T-helper 17 cell (primary cell): ENCODE measurements at regions not wholly inside any gene's neighbourhood (a gene's known extent, or its start where the extent isn't known, plus 50 kb on each side); places are given as distances from the start of the nearest gene placed in this dataset.

Experiments
- ATAC-seq: fragments of 150-1000 bp; cut with Tn5 transposase; 2 replicates; pipeline ENCODE4 v1.10.0; 2021; ENCODE audit warnings: mild to moderate bottlenecking, moderate library complexity
- DNase-seq, 3 donors: peaks; one replicate each; pipeline versions ENCODE4 v3.0.0 to v3.0.0-alpha.2; 2020 to 2021
- H3K9me3 ChIP-seq: one replicate; pipeline ENCODE4 v1.7.0; 2013; ENCODE audit warnings: low read length, mild to moderate bottlenecking; ENCODE audit not compliant: control insufficient read depth, poor library complexity, severe bottlenecking
- H3K27ac Mint-ChIP-seq: one replicate; pipeline ENCODE4 v1.8.0; 2022; ENCODE audit warnings: mild to moderate bottlenecking, moderate library complexity, mixed read lengths
- H3K27me3 Mint-ChIP-seq: one replicate; pipeline ENCODE4 v1.8.0; 2022; ENCODE audit warnings: mixed read lengths
- H3K36me3 Mint-ChIP-seq: one replicate; pipeline ENCODE4 v1.8.0; 2022; ENCODE audit warnings: low read depth, mixed read lengths
- H3K4me1 Mint-ChIP-seq: one replicate; pipeline ENCODE4 v1.8.0; 2022; ENCODE audit warnings: mild to moderate bottlenecking, mixed read lengths
- H3K4me3 Mint-ChIP-seq: one replicate; pipeline ENCODE4 v1.8.0; 2022; ENCODE audit warnings: mild to moderate bottlenecking, moderate library complexity, mixed read lengths

DNA sequence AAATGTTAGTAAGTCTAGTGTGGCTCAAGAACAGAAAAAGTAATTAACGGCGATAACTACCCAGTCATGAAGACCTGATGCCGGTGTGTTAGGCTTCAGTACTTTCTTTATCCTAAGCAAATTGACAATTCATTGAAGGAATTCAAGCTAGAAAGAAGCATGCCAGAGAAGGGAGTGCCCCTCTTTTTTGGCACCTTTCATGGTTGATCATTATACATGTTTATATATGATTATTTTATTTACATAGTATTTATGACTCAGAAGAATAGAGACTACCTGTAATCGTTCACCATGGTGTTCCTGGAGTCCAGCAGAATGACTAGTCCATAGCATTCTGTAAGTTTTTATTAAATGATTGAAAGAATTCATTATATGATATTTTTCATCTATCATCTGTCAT lies 548.3 kb upstream of the SLIT2 start:
- no peaks in the 10 kb centered on the region for H3K4me1 Mint-ChIP-seq
- DNase-seq = no peak
- no peaks in the 10 kb centered on the region for H3K36me3 Mint-ChIP-seq
- H3K27ac Mint-ChIP-seq = no peak overlapping the region
- H3K27me3 Mint-ChIP-seq = no peaks in the 10 kb centered on the region
- no peak overlapping the region for H3K4me3 Mint-ChIP-seq
- no peak for ATAC-seq
- peaks cover 2% of the 10 kb centered on the region for H3K9me3 ChIP-seq

DNA sequence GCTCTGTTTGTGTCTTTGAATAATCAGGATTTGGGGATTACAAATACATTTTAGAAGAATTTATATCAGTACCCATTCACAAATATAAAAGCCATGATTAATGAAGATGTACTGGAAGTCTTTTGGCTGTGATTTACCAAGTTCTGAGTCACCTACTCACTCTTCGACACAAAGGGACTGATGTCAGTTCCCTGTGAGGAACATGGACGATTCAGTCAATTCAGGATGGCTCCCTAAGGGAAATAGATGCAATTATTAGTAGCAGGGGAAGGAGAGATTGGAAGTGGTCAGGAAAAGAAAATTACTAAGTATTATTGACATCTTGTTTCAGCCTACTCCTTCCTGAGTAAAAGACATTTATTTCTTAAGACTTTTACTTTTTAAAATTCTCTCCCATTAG lies 550.7 kb upstream of the SLIT2 start:
- H3K9me3 ChIP-seq = peaks cover under 1% of the 10 kb centered on the region
- no peak overlapping the region for H3K4me3 Mint-ChIP-seq
- H3K27ac Mint-ChIP-seq = no peak overlapping the region
- no peaks in the 10 kb centered on the region for H3K27me3 Mint-ChIP-seq
- no peaks in the 10 kb centered on the region for H3K4me1 Mint-ChIP-seq
- ATAC-seq = no peak
- DNase-seq = no peak
- H3K36me3 Mint-ChIP-seq = no peaks in the 10 kb centered on the region

DNA sequence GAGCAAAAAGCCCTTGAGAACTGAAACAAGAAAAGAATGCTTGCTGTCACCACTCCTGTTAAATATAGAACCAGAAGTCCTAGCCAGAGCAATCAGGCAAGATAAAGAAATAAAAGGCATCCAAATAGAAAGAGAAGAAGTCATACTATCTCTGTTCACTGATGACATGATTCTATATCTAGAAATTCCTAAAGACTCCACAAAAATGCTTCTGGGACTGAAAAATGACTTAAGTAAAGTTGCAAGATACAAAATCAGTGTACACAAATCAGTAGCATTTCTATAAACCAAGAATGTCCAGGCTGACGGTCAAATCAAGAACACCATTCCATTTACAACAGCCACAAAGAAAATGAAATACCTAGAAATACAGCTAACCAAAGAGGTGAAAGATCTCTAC lies 552.7 kb upstream of the SLIT2 start:
- H3K27ac Mint-ChIP-seq = no peak overlapping the region
- ATAC-seq (no peak), DNase-seq (no peak)
- no peaks in the 10 kb centered on the region for H3K9me3 ChIP-seq
- H3K4me1 Mint-ChIP-seq = no peaks in the 10 kb centered on the region
- H3K27me3 Mint-ChIP-seq = no peaks in the 10 kb centered on the region
- H3K36me3 Mint-ChIP-seq = no peaks in the 10 kb centered on the region
- no peak overlapping the region for H3K4me3 Mint-ChIP-seq

DNA sequence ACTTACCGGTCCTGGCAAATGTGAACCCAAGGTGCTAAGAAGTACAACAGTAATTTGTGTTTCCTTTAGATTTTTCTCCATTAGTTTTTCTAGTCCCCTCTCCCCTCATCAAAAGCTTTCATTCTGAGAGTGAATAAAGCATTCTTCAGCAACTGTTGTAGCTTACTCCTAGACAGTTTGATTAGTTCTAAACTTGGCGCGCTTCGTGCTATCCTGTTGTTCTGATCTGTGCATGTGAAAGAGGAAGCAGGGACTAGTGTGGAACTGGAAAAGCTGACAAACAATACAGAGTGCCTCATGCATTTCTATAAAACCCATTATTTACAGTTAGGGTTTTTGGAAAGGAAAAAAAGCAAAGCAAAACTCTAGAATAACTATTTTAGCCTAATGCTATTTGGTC lies 556.9 kb upstream of the SLIT2 start:
- Mint-ChIP-seq H3K4me3 (no peak overlapping the region), H3K27ac (no peak overlapping the region), H3K27me3 (no peaks in the 10 kb centered on the region), H3K4me1 (no peaks in the 10 kb centered on the region), H3K36me3 (no peaks in the 10 kb centered on the region)
- no peak for DNase-seq
- H3K9me3 ChIP-seq = no peaks in the 10 kb centered on the region
- no peak for ATAC-seq

DNA sequence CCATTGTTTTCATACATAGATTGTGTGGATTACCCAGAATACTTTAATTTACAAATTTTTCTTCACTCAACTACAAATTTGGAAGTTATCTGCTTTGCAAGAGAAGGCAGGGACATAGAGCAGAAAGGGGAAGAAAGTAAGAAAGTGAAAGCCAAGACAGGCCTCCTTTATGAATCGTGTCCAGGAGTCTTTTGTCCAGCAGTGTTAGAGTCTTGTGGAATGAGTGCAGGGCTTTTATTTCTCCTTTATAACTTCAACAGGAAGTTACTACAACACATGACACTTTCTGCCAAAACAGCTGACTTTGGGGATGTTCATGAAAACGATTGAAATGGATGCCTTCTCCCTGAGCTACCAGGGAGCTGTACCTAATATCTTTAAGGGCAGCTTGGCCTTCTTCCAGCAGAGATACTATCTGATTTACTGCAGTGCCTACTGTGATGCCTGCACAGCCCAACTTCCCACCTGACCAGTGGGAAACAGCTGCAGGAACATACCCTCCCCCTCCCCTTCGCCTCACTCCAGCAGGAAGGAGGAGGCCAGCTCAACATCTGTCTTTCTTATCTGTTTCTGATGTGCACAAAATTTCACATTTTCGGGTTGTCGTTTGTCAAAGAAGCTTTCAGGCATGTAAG lies 557.7 kb upstream of the SLIT2 start:
- H3K4me1 Mint-ChIP-seq = no peaks in the 10 kb centered on the region
- ATAC-seq (no peak), DNase-seq (no peak)
- H3K27ac Mint-ChIP-seq = no peak overlapping the region
- no peak overlapping the region for H3K4me3 Mint-ChIP-seq
- no peaks in the 10 kb centered on the region for H3K36me3 Mint-ChIP-seq
- no peaks in the 10 kb centered on the region for H3K27me3 Mint-ChIP-seq
- no peaks in the 10 kb centered on the region for H3K9me3 ChIP-seq

DNA sequence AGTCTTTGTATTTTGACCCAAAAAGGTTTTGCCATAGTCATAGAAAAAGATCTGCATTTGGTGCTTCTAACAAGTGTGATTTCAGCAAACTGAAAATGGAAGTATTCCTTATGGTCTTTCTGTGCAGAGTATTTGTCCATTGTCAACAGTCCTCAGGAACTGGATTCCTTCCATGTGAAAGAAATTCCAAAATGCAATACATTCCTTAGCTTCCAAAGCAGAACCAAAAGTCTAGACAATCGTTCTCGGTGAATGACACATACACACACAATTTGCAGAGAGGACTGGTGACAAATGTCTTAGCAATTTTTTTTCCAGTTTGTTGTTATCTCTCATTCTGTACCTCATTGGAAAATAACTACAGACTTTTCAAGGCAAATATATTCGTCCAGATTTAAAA lies 562.2 kb upstream of the SLIT2 start:
- H3K27me3 Mint-ChIP-seq = no peaks in the 10 kb centered on the region
- DNase-seq (no peak), ATAC-seq (no peak)
- H3K9me3 ChIP-seq = no peaks in the 10 kb centered on the region
- no peak overlapping the region for H3K4me3 Mint-ChIP-seq
- H3K36me3 Mint-ChIP-seq = no peaks in the 10 kb centered on the region
- no peaks in the 10 kb centered on the region for H3K4me1 Mint-ChIP-seq
- H3K27ac Mint-ChIP-seq = no peak overlapping the region

DNA sequence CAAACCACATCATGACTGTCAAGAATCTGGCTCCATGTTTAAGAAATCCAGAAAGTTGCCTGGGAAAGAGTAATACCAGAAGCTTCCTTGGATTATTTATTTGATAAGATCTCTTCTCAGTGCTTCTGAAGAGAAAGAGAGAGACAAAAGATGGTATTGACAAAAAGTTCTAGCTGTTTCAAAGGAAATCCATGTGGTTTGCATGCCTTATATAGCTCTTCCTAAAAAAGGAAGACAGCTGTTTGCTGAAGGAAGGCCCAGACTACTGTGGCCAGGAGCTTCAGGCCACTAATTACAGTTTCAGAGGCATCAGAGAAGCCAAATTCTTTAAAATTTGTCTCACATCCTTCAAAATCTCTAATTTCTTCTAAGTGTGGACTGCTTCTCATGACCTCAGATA lies 565.2 kb upstream of the SLIT2 start:
- no peaks in the 10 kb centered on the region for H3K4me1 Mint-ChIP-seq
- no peak overlapping the region for H3K4me3 Mint-ChIP-seq
- no peak overlapping the region for H3K27ac Mint-ChIP-seq
- DNase-seq = no peak
- no peaks in the 10 kb centered on the region for H3K27me3 Mint-ChIP-seq
- H3K36me3 Mint-ChIP-seq = no peaks in the 10 kb centered on the region
- ATAC-seq = no peak
- H3K9me3 ChIP-seq = no peaks in the 10 kb centered on the region

DNA sequence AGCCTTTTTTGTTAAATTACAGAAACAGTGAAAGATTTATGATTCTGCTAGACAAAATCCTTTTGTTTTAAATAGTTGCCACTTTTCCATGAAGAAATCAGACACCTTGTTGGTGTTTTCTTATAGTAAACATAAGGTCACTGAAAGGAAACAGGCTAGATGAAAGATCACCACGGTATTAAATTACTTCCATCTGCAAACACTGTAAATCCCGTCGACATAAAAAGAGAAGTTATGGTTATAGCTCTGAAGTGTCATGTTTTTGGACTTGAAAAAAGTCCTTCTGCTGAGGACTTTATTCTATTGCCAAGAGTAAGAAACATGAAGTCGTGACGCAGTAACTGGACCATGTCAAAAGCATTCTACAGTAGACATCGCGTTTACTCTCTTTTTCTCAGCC lies 567.6 kb upstream of the SLIT2 start:
- Mint-ChIP-seq H3K36me3 (no peaks in the 10 kb centered on the region), H3K27me3 (no peaks in the 10 kb centered on the region), H3K4me1 (no peaks in the 10 kb centered on the region), H3K4me3 (no peak overlapping the region), H3K27ac (no peak overlapping the region)
- no peaks in the 10 kb centered on the region for H3K9me3 ChIP-seq
- no peak for DNase-seq
- no peak for ATAC-seq

DNA sequence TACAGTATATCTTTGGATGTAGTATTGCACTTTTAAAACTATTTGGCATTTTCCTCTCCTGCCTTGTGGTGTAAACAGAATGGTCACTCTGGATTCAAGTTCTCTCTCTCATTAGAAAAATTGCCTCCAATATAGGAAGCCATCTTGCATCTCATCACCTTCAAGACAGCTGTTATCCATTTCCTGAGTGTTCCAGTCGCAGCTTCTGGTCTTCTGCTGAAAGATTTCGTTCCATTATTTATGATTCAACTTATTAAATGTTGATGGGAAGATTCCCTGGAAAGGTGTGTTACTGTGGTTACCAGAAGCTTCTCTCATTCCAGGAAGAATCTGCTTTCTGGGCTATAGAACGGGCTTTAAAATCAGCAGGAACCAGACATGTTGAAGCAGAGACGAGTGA lies 568.3 kb upstream of the SLIT2 start:
- H3K4me1 Mint-ChIP-seq = no peaks in the 10 kb centered on the region
- no peaks in the 10 kb centered on the region for H3K9me3 ChIP-seq
- no peak overlapping the region for H3K27ac Mint-ChIP-seq
- no peak overlapping the region for H3K4me3 Mint-ChIP-seq
- DNase-seq = no peak
- H3K27me3 Mint-ChIP-seq = no peaks in the 10 kb centered on the region
- no peaks in the 10 kb centered on the region for H3K36me3 Mint-ChIP-seq
- ATAC-seq = no peak

DNA sequence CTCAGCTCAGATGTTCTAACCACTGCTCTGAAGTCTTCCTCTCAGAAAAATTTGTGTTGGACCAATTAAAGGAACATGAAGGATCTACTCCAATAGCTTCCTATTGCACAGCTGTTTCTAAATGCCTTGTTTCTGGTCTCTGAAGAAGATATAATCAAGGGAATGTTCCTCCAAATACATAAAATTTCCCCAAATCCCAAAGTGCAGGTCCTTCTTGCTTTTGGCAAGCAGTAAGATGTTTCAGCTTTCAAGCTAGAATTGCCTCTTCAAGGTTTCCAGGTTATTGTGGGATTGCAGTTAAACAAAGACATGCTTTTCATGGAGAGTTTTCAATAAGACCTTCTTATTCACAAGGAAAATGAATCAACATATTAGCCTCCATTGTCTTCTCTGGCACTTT lies 574.5 kb upstream of the SLIT2 start:
- H3K27me3 Mint-ChIP-seq = no peaks in the 10 kb centered on the region
- no peaks in the 10 kb centered on the region for H3K9me3 ChIP-seq
- ATAC-seq = no peak
- H3K4me1 Mint-ChIP-seq = no peaks in the 10 kb centered on the region
- DNase-seq = no peak
- no peak overlapping the region for H3K4me3 Mint-ChIP-seq
- H3K36me3 Mint-ChIP-seq = no peaks in the 10 kb centered on the region
- H3K27ac Mint-ChIP-seq = no peak overlapping the region

DNA sequence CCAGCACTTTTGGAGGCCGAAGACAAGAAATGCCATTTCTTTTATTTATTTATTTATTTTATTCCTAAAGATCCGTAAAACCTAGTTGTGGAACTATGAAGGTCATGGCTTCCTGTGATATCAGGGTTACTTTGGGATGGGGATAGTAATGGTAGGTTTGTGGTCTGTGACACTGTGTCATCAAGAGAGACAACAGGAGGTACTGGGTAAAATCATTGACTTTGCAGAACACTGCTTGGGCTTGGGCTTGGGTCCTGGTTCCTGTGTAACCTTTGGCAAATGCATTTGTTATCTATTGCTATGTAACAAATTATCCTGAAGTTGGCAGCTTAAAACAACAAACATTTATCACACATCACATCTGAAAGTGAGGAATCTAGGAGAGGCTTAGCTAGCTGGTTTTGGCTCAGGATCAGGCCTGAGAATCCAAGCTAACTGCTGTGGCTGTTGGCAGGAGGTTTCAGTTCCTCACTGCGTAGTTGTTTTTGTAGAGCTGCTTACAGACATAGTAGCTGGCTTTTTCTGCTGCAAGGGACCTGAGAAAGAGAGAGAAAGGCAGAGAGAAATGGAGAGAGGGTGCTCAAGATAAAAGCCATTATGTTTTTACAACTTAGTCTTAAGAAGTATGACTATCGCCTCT lies 576.4 kb upstream of the SLIT2 start:
- no peaks in the 10 kb centered on the region for H3K4me1 Mint-ChIP-seq
- no peaks in the 10 kb centered on the region for H3K36me3 Mint-ChIP-seq
- no peak overlapping the region for H3K27ac Mint-ChIP-seq
- no peaks in the 10 kb centered on the region for H3K9me3 ChIP-seq
- no peak for DNase-seq
- no peak for ATAC-seq
- H3K27me3 Mint-ChIP-seq = no peaks in the 10 kb centered on the region
- H3K4me3 Mint-ChIP-seq = no peak overlapping the region

DNA sequence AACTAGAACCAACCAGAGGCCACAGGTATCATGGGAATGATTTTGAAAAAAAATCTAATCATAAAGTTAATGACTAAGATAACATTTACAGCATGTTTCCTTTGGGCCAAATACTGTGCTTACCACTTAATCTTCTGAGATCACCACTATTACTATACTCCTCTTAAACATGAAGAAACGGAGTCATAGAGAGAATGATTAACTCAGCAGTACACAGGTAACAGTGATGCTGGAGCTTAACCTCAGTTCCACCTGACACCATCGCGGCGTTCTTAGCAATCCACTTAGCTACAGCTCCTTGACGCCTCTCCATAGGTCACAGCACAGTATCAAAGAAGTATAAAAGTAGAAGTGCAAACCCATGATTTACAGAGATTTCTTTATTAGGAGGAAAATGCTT lies 592.6 kb upstream of the SLIT2 start:
- no peaks in the 10 kb centered on the region for H3K9me3 ChIP-seq
- Mint-ChIP-seq H3K4me1 (no peaks in the 10 kb centered on the region), H3K36me3 (no peaks in the 10 kb centered on the region), H3K27ac (no peak overlapping the region), H3K27me3 (no peaks in the 10 kb centered on the region), H3K4me3 (no peak overlapping the region)
- no peak for DNase-seq
- no peak for ATAC-seq

DNA sequence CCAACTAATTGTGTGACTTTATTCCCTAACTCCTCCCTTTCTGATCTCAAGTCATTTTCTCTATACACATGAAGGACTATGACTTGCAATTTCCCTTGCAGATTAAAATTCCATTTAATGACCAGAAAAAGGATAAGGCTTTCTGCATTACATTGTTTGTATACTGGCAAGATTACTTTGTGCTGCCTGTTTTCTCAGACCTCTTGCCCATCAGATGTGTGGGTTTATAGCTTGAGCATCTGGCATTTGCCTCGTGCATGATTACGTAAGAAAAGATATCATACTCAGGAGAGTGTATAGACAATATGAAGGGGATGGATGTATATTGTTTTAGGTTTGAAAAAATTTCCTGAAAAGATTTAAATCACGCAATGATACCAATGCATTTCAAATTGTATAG lies 593.8 kb upstream of the SLIT2 start:
- no peak for DNase-seq
- ATAC-seq = no peak
- Mint-ChIP-seq H3K27me3 (no peaks in the 10 kb centered on the region), H3K36me3 (no peaks in the 10 kb centered on the region), H3K4me3 (no peak overlapping the region), H3K27ac (no peak overlapping the region), H3K4me1 (no peaks in the 10 kb centered on the region)
- no peaks in the 10 kb centered on the region for H3K9me3 ChIP-seq

DNA sequence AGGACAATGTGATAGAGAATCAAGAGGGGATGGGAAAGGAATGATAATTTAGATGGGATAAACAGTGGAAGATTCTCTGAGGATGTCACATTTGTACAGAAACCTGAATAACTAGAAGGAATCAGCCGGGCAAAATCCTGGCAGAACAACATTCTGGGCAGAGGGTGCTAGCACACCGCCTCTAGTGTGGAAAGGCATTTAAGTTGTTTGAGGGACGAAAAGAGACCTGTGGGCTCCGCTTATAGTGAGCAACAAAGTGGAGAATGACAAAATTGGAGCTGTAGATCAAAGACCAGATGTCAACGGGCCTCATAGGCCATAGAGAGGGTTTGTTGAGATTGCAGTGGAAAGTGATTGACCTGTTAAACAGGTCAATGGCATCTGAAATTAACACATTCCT lies 596.0 kb upstream of the SLIT2 start:
- DNase-seq (no peak), ATAC-seq (no peak)
- Mint-ChIP-seq H3K27ac (no peak overlapping the region), H3K4me1 (no peaks in the 10 kb centered on the region), H3K36me3 (no peaks in the 10 kb centered on the region), H3K27me3 (no peaks in the 10 kb centered on the region), H3K4me3 (no peak overlapping the region)
- H3K9me3 ChIP-seq = no peaks in the 10 kb centered on the region
